PC-3 (cell line): ENCODE measurements at regions not wholly inside any gene's neighbourhood (a gene's known extent, or its start where the extent isn't known, plus 50 kb on each side); places are given as distances from the start of the nearest gene placed in this dataset.

ENCODE experiments used
- ATAC-seq: fragments of 200-7000 bp; cut with Tn5 transposase; 2 replicates; pipeline ENCODE4 v1.9.1; 2020; ENCODE audit warnings: mild to moderate bottlenecking, moderate library complexity
- BruUV-seq: library from RNA; stranded (reverse); fragments of 400-500 nt; replicated peaks from 2 replicates; lab custom pipeline; 2021; lab: Mats Ljungman, UMichigan
- CTCF ChIA-PET: fragments of 300-600 bp; sonication (Branson Sonifier 250); formaldehyde crosslinking; loops from one replicate; lab custom pipeline; 2022; ENCODE audit warnings: antibody characterized with exemption; lab: Charles Lee
- POLR2A ChIA-PET: fragments of 300-600 bp; sonication (Branson Sonifier 250); formaldehyde crosslinking; loops from one replicate; lab custom pipeline; 2022; ENCODE audit warnings: antibody characterized with exemption; ENCODE audit not compliant: unreplicated experiment; lab: Charles Lee
- DNase-seq: peaks from one replicate; pipeline ENCODE4 v3.0.0-alpha.2; 2015
- H2AFZ ChIP-seq: fragments of 300-600 bp; sonication (generic); 2 replicates; pipeline ENCODE4 v1.6.0; 2016; ENCODE audit warnings: antibody characterized with exemption, low read length
- H3F3A ChIP-seq: fragments of 300-600 bp; sonication (generic); one replicate; pipeline ENCODE4 v1.6.0; 2017; ENCODE audit warnings: antibody characterized with exemption, low read length, control low read depth, mild to moderate bottlenecking; ENCODE audit not compliant: unreplicated experiment
- H3K27ac ChIP-seq: fragments of 300-600 bp; sonication (generic); 2 replicates; pipeline ENCODE4 v1.5.1; 2016; ENCODE audit warnings: mild to moderate bottlenecking, low read length
- H3K27me3 ChIP-seq: fragments of 300-600 bp; sonication (generic); 2 replicates; pipeline ENCODE4 v1.6.1; 2016; ENCODE audit warnings: low read length, mixed read lengths
- H3K36me3 ChIP-seq: fragments of 300-600 bp; sonication (generic); 2 replicates; pipeline ENCODE4 v1.6.1; 2016; ENCODE audit warnings: low read depth, mixed run types, low read length, mixed read lengths
- H3K4me1 ChIP-seq: fragments of 300-600 bp; sonication (generic); 2 replicates; pipeline ENCODE4 v1.5.1; 2016; ENCODE audit warnings: low read length; ENCODE audit not compliant: insufficient read depth
- H3K4me2 ChIP-seq: fragments of 300-600 bp; sonication (generic); 2 replicates; pipeline ENCODE4 v1.6.0; 2016; ENCODE audit warnings: low read length
- H3K4me3 ChIP-seq: fragments of 300-600 bp; sonication (generic); 2 replicates; pipeline ENCODE4 v1.5.1; 2016; ENCODE audit warnings: mild to moderate bottlenecking, low read length, mixed read lengths
- H3K79me2 ChIP-seq: fragments of 300-600 bp; sonication (generic); 2 replicates; pipeline ENCODE4 v1.6.1; 2017; ENCODE audit warnings: low read length, mixed read lengths
- H3K9ac ChIP-seq: fragments of 300-600 bp; sonication (generic); 2 replicates; pipeline ENCODE4 v1.6.0; 2016; ENCODE audit warnings: mild to moderate bottlenecking, low read length
- H3K9me2 ChIP-seq: fragments of 300-600 bp; sonication (generic); replicated peaks from 2 replicates; pipeline ENCODE4 v1.6.1; 2016; ENCODE audit warnings: mixed run types, low read length, mixed read lengths
- H3K9me3 ChIP-seq: fragments of 300-600 bp; sonication (generic); 2 replicates; pipeline ENCODE4 v1.6.1; 2016; ENCODE audit warnings: low read length, mixed read lengths
- H4K20me1 ChIP-seq: fragments of 300-600 bp; sonication (generic); 2 replicates; pipeline ENCODE4 v1.6.1; 2016; ENCODE audit warnings: low read length, mixed read lengths
- CTCF ChIP-seq: fragments of 300-600 bp; sonication (generic); conservative IDR thresholded peaks from 2 replicates; pipeline ENCODE4 v1.5.1; 2017; ENCODE audit warnings: antibody characterized with exemption, low read depth, mild to moderate bottlenecking, low read length
- EZH2 ChIP-seq: fragments of 300-600 bp; sonication (generic); IDR thresholded peaks from one replicate; pipeline ENCODE4 v1.6.1; 2017; ENCODE audit warnings: antibody characterized with exemption, mild to moderate bottlenecking, low read length; ENCODE audit not compliant: unreplicated experiment
- EZH2phosphoT487 ChIP-seq: fragments of 300-600 bp; sonication (generic); IDR thresholded peaks from 2 replicates; pipeline ENCODE4 v1.6.1; 2018; ENCODE audit warnings: mild to moderate bottlenecking, antibody characterized with exemption, low read length, borderline replicate concordance
- intact Hi-C: fragments of 100-400 bp; cut with micrococcal nuclease; formaldehyde crosslinking; loops from 2 replicates; pipeline ENCODE4 v1.9.0; 2023

DNA sequence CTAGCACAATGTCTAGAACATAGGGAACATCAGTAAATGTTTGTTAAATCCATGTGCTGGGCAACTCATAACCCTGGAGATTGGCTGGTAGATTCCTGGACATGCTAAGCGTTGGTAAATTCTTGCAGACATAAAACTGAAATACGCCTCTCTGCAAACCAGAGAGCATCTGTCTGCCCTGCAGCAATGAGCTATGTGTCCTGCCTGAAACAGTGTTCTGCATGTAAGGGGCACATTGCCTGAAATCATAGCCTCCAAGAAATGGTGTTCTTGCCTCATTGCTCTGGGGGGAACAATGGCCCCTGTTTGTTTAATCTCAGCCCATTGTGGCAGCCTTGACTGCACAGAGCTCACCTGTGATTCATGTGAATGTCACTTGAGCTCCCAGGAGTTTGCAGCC lies 113.5 kb upstream of the CCL2 start:
- Histone ChIP-seq H3K4me2 (no peak overlapping the region), H3K27ac (no peak overlapping the region), H3F3A (no peaks in the 10 kb centered on the region), H3K36me3 (no peaks in the 10 kb centered on the region), H3K4me1 (no peaks in the 10 kb centered on the region), H3K79me2 (no peaks in the 10 kb centered on the region), H3K9me3 (no peaks in the 10 kb centered on the region), H3K27me3 (no peaks in the 10 kb centered on the region), H4K20me1 (no peaks in the 10 kb centered on the region), H2AFZ (no peak overlapping the region), H3K9me2 (no peaks in the 10 kb centered on the region), H3K4me3 (no peak overlapping the region), H3K9ac (no peak overlapping the region)
- POLR2A ChIA-PET, result no interaction called here
- CTCF ChIA-PET, result no interaction called here
- intact Hi-C loops, result no loop called here
- no peak for DNase-seq
- TF ChIP-seq CTCF, result no peak
- no TSS peak for BruUV-seq
- ATAC-seq, result no peak

GRCh38 chr17:34143430-34143829 lies 111.7 kb upstream of the CCL2 start:
- Histone ChIP-seq H3K4me3 (no peak overlapping the region), H3K79me2 (no peaks in the 10 kb centered on the region), H3K27ac (no peak overlapping the region), H3K9ac (no peak overlapping the region), H3K4me1 (no peaks in the 10 kb centered on the region), H4K20me1 (no peaks in the 10 kb centered on the region), H2AFZ (no peak overlapping the region), H3K9me3 (no peaks in the 10 kb centered on the region), H3K9me2 (no peaks in the 10 kb centered on the region), H3F3A (no peaks in the 10 kb centered on the region), H3K4me2 (no peak overlapping the region), H3K36me3 (no peaks in the 10 kb centered on the region), H3K27me3 (no peaks in the 10 kb centered on the region)
- BruUV-seq, result no TSS peak
- TF ChIP-seq CTCF, result no peak
- no peak for TF ChIP-seq EZH2phosphoT487
- no peak for TF ChIP-seq EZH2
- no peak for DNase-seq
- POLR2A ChIA-PET, result no interaction called here
- intact Hi-C loops, result no loop called here
- no peak for ATAC-seq
- CTCF ChIA-PET, result no interaction called here

DNA sequence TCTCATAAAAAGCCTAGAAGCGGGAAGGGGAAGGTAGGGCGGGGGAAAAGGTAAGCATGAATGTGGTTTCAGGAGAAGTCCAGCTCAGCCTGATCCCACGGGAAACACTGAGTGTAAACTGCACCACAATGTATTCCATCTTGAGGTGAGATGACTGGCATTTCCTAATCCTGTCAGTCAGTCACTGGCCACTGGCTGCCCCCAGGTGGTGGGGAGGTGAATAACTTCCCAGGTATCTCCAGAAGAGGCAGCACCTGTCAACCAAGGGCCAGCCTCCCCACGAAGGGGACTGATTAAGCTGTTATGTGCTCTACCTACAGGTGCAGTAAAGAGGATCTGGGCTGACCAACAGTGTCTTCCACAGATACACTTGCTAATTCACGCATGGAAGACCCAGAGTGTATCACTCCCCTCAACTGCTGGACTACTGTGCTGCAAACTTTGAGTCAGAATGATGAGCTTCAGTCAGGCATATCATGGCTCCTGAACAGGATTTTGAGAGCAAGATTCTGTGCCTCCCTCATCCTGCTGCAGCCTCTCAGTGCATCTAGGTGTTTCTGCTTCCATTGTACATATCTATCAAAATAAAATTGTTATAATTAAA lies 108.5 kb upstream of the CCL2 start:
- Histone ChIP-seq H3F3A (no peaks in the 10 kb centered on the region), H3K4me3 (no peak overlapping the region), H3K4me2 (no peak overlapping the region), H4K20me1 (no peaks in the 10 kb centered on the region), H3K79me2 (no peaks in the 10 kb centered on the region), H2AFZ (no peak overlapping the region), H3K27ac (no peak overlapping the region), H3K9ac (no peak overlapping the region), H3K9me2 (no peaks in the 10 kb centered on the region), H3K4me1 (no peaks in the 10 kb centered on the region), H3K27me3 (no peaks in the 10 kb centered on the region), H3K9me3 (no peaks in the 10 kb centered on the region), H3K36me3 (no peaks in the 10 kb centered on the region)
- BruUV-seq, result no TSS peak
- DNase-seq (peak; percentile 30), ATAC-seq (no peak; the same call in 1 of the 2 replicates)
- TF ChIP-seq CTCF, result peak; percentile 45
- TF ChIP-seq EZH2, result no peak
- ChIA-PET CTCF (interaction anchor here (0.6 kb wide), 1 partner anchor 17 kb away, joined by 3 read pairs; no protein-coding TSS in a partner anchor), POLR2A (no interaction called here)
- intact Hi-C loops, result loop anchor here (5.0 kb wide), 1 partner anchor 369 kb away; no protein-coding TSS in a partner anchor
